ENCODE measurements at regions not wholly inside any gene's neighbourhood (a gene's known extent, or its start where the extent isn't known, plus 50 kb on each side); places are given as distances from the start of the nearest gene placed in this dataset.
"Not testable (repeated sequence)": the region's sequence is repeated elsewhere in the genome, so short reads cannot be mapped to it uniquely, and the experiment has no call there.

- H3K27ac ChIP-seq, result no peak overlapping the region
- intact Hi-C loops (cut with DNase I; ENCODE audit: low total_unique reads), result no loop called here
- H3K27me3 ChIP-seq, result no peaks in the 10 kb centered on the region
- H3K9me3 ChIP-seq, result no peaks in the 10 kb centered on the region
- no peak for DNase-seq (ENCODE audit: low spot score in 2 of 2)
- no peak overlapping the region for H3K4me3 ChIP-seq
- H3K36me3 ChIP-seq, result no peaks in the 10 kb centered on the region
- TF ChIP-seq CTCF (IDR thresholded peaks at IDR 0.05) (no peak), POLR2AphosphoS5 (IDR thresholded peaks at IDR 0.05) (no peak), POLR2A (IDR thresholded peaks at IDR 0.05) (no peak)
- no peaks in the 10 kb centered on the region for H3K4me1 ChIP-seq
These were observed 92.3 kb upstream of the CD44 start for GRCh38 chr11:35046681-35047080.

DNA sequence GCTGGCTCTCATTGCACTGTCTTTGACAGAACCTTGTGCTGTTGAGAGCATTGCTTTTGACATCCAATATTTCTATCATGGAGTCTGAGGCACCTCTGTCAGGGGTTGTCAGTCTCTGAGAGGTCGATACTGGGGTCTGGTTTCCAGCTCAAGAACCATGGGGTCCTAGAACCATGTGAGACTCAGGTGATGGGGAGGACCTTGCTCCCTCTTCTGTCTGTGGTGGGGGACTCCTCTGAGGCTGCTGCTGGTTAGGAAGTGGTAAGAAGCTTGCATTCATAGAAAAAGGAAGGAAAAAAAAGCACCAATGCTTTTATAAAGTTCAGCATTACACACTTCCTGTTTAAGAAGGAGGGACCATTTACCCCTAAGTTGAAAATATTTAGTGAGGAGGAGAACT is 91.8 kb upstream of the CD44 start:
- no peak for DNase-seq (ENCODE audit: low spot score in 2 of 2)
- H3K27me3 ChIP-seq, result no peaks in the 10 kb centered on the region
- no peak overlapping the region for H3K27ac ChIP-seq
- H3K36me3 ChIP-seq, result no peaks in the 10 kb centered on the region
- intact Hi-C loops (cut with DNase I; ENCODE audit: low total_unique reads), result no loop called here
- H3K9me3 ChIP-seq, result no peaks in the 10 kb centered on the region
- H3K4me3 ChIP-seq, result no peak overlapping the region
- TF ChIP-seq CTCF (IDR thresholded peaks at IDR 0.05) (no peak), POLR2A (IDR thresholded peaks at IDR 0.05) (no peak), POLR2AphosphoS5 (IDR thresholded peaks at IDR 0.05) (no peak)
- no peaks in the 10 kb centered on the region for H3K4me1 ChIP-seq

DNA sequence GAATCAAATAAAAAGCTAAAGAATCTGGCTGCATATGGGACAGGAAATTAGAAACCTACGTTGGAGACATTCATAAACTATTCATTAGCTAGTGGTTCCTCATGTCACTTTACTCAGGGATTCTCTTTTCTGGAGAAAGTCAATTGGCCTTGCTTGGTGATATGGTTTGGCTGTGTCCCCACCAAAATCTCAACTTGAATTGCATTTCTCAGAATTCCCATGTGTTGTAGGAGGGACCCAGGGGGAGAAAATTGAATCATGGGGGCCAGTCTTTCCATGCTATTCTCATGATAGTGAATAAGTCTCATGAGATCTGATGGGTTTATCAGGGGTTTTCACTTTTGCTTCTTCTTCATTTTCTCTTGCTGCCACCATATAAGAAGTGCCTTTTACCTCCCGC is 91.2 kb upstream of the CD44 start:
- Histone ChIP-seq H3K9me3 (no peaks in the 10 kb centered on the region), H3K4me1 (no peaks in the 10 kb centered on the region)

DNA sequence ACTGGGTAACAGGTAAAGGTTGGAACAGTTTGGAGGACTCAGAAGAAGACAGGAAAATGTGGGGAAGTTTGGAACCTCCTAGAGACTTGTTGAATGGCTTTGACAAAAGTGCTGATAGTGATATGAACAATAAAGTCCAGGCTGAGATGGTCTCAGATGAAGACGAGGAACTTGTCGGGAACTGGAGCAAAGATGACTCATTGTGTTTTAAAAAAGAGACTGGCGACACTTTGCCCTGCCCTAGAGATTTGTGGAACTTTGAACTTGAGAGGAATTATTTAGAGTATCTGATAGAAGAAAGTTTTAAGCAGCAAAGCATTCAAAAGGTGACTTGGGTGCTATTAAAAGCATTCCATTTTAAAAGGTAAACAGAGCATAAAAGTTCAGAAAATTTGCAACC is 90.6 kb upstream of the CD44 start:
- H3K4me1 ChIP-seq; H3K9me3 ChIP-seq; H3K36me3 ChIP-seq; DNase-seq (ENCODE audit: low spot score in 2 of 2); H3K27ac ChIP-seq; intact Hi-C loops (cut with DNase I; ENCODE audit: low total_unique reads); H3K4me3 ChIP-seq; H3K27me3 ChIP-seq: not testable (repeated sequence)

More for the DNA sequence above, 91.2 kb upstream of the CD44 start:
- H3K27me3 ChIP-seq, result no peaks in the 10 kb centered on the region
- no peak overlapping the region for H3K27ac ChIP-seq
- intact Hi-C loops (cut with DNase I; ENCODE audit: low total_unique reads), result no loop called here
- no peak overlapping the region for H3K4me3 ChIP-seq
- TF ChIP-seq POLR2A (IDR thresholded peaks at IDR 0.05) (no peak), POLR2AphosphoS5 (IDR thresholded peaks at IDR 0.05) (no peak), CTCF (IDR thresholded peaks at IDR 0.05) (no peak)
- DNase-seq (ENCODE audit: low spot score in 2 of 2), result no peak
- H3K36me3 ChIP-seq, result no peaks in the 10 kb centered on the region

- Histone ChIP-seq H3K4me1 (no peaks in the 10 kb centered on the region), H3K4me3 (no peak overlapping the region), H3K36me3 (no peaks in the 10 kb centered on the region), H3K27me3 (no peaks in the 10 kb centered on the region), H3K9me3 (no peaks in the 10 kb centered on the region), H3K27ac (no peak overlapping the region)
- TF ChIP-seq CTCF (IDR thresholded peaks at IDR 0.05) (no peak), POLR2A (IDR thresholded peaks at IDR 0.05) (no peak), POLR2AphosphoS5 (IDR thresholded peaks at IDR 0.05) (no peak)
- DNase-seq (ENCODE audit: low spot score in 2 of 2), result no peak
- intact Hi-C loops (cut with DNase I; ENCODE audit: low total_unique reads), result no loop called here
These were observed 89.0 kb upstream of the CD44 start for GRCh38 chr11:35049859-35050531.

DNA sequence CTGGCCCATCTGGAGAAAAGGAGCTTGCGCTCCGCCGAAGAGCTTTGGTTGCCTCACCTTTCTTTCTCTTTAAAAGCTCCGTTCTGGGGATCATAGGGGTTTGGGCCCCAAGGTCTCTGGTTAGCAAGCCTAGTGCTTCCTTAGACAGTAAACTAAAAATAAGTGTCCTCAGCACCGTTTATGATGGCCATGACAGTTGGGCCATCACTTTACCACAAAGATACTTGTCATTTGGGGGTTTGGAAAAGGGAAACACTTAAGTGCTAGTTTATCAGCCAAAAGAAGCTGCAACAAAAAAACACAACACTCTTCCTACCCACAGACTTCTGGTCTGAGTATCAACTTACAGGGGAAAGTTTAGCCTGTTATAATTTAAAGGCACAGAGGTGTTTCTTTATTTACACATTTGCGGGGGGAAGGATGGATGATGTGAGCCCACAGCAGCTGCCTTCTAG is 88.4 kb upstream of the CD44 start:
- intact Hi-C loops (cut with DNase I; ENCODE audit: low total_unique reads), result no loop called here
- H3K4me1 ChIP-seq, result no peaks in the 10 kb centered on the region
- H3K4me3 ChIP-seq, result no peak overlapping the region
- no peak for DNase-seq (ENCODE audit: low spot score in 2 of 2)
- no peaks in the 10 kb centered on the region for H3K9me3 ChIP-seq
- H3K27ac ChIP-seq, result no peak overlapping the region
- no peaks in the 10 kb centered on the region for H3K27me3 ChIP-seq
- no peak for TF ChIP-seq POLR2AphosphoS5 (IDR thresholded peaks at IDR 0.05)
- TF ChIP-seq POLR2A (IDR thresholded peaks at IDR 0.05), result no peak
- TF ChIP-seq CTCF (IDR thresholded peaks at IDR 0.05), result no peak
- H3K36me3 ChIP-seq, result no peaks in the 10 kb centered on the region
